Activated T-cell treated with anti-CD3 and anti-CD28 coated beads for 24 hours (primary cell): ENCODE measurements at regions not wholly inside any gene's neighbourhood (a gene's known extent, or its start where the extent isn't known, plus 50 kb on each side); places are given as distances from the start of the nearest gene placed in this dataset.

Source experiments
- DNase-seq: peaks from one replicate; pipeline ENCODE4 v3.0.0-alpha.2; 2020; ENCODE audit warnings: low read depth

- no peak for DNase-seq
These were observed 130.6 kb downstream of the SMAD6 start for GRCh38 chr15:66832664-66833063.

DNA sequence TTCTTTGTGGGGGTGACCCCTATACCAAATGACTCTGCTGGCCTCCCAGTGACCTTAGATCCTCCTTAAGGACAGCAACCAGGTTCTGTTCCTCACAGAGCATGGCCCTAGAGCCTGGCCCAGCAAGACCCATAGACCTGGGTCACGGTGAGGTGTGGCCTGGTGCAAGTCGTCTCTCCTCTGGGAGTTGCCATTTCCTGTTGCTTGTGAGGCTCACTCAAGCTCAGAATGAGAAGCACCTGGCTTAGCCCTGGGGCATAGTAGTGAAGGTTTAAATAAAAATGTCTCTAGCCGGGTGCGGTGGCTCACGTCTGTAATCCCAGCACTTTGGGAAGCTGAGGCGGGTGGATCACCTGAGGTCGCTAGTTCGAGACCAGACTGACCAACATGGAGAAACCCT lies 131.3 kb downstream of the SMAD6 start:
- no peak for DNase-seq

DNA sequence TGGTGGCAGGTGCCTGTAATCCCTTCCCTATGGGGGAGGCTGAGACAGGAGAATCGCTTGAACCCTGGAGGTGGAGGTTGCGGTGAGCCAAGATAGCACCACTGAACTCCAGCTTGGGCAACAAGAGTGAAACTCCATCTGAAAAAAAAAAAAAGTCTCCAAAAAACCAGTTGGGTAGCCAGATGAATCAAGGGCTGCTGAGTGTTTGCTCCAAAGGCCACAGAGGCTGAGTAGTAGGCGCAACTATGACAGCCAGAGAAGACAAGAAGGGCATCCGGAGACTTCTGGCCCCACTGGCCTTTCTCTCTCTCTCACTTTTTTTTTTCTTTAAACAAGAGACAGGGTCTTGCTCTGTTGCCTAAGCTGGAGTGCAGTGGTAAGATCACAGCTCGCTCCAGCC lies 131.8 kb downstream of the SMAD6 start:
- DNase-seq: no peak

- DNase-seq: no peak
These were observed 133.1 kb downstream of the SMAD6 start for GRCh38 chr15:66834881-66835878.

GRCh38 chr15:66836231-66837030 lies 134.4 kb downstream of the SMAD6 start:
- DNase-seq: no peak

- DNase-seq: no peak
These were observed 136.2 kb downstream of the SMAD6 start for GRCh38 chr15:66838202-66838601.

DNA sequence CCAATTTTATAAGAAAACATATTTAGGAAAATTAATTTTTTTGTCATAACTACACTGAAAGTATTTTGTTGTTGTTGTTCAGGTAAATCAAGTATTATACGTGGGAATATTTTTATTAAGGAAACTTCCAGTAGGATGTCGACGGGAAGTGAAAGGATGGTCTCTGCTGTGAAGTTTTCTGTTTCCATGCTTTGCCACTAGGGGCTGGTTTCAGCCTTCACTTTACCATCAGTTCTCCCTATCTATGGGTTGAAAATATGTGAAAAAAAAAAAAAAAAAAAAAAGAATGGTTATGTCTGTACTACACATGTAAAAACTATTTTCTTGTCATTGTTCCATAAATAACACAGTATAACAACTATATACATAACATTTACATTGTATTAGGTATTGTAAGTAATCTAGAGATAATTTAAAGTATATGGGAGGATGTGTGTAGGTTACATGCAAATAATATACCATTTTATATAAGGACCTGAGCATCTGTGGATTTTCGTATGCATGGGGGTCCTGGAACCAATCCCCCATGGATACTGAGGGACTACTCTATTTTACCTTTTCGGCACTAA lies 136.7 kb downstream of the SMAD6 start:
- no peak for DNase-seq

DNA sequence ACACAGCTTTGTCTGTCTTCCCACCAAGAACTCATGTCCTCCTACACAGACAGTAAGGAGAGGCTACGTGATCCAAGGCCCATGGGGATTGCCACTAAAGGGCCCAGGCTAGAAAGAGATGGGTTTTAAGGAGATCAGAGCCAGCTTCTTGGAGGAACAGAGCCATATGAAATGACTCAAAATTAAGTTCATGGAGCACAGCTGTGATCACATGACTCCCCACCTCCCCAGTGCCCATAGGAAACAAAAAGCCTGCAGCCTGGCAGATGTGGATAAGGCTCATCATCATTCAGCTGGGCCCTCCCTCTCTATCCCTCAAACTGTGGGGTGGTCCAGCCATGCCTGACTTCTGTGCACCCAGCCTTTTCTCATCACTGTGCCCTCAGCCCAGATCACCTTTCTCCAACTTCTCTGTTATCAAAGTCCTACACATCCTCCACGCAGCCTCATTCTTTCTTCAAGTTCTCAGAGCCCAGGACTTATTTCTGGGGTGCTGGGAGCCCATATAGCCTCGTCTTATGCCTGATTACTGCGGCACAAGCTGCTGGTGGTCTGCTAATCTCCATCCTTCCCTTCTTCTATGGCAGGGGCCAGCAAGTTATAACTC lies 137.6 kb downstream of the SMAD6 start:
- DNase-seq: no peak

GRCh38 chr15:66840615-66841390 lies 138.8 kb downstream of the SMAD6 start:
- DNase-seq: no peak

GRCh38 chr15:66841953-66842681 lies 140.1 kb downstream of the SMAD6 start:
- no peak for DNase-seq

DNA sequence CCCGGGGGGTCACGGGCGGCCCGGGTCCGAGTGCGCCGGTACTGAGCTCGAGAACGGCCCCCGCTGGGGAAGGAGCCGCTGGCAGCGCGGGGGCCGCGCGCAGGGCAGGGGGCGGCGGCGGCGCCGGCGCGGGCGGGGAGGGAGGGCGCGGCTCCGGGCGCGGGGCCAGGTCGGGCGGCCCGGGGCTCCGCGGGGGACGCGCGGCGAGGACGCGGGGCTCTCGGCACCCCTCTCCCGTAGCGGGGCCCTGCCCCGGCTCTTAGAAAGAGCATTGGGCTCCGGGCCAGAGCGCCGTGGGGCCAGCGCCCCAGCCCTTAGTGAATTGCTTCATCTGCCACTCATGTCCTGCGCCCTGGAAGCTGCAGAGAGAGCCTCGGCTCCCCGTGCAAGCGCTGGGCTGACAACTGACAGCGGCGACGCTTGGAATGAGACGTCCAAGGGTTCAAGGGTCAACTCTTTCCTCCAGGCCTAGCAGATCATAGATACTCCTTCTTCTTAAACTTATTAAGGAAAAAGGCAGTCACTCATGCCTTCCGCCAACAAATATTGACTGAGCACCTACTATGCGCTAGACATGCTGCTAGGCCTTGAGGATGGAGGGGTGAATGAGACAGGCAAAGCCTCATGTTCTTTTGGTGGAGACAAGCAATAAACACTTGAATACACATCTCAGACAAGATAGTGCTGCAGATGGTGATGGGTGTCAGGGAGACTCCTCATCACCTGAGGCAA lies 140.8 kb downstream of the SMAD6 start:
- DNase-seq: no peak

GRCh38 chr15:66843581-66843980 lies 141.5 kb downstream of the SMAD6 start:
- DNase-seq: no peak

- no peak for DNase-seq
These were observed 142.2 kb downstream of the SMAD6 start for GRCh38 chr15:66844041-66844746.

DNA sequence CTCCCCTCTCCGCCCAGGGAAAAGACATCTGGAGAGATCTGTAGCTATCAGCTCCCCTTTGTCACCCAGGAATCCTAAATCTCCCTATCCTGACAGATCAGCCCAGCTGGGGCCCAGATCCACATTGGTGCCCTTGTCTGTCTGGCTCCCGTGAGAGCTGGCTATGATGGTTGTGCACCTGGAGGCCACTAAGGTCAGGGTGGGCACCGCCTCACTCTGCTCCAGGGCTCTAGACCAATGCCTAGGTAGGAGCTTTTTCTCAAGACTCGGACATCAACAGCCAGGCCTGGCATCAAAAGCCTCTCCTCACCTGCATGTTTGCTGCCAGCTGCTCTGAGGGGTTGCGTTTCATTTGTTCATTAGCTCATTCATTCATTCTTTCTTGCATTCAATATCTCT lies 142.7 kb downstream of the SMAD6 start:
- DNase-seq: no peak

- DNase-seq: no peak
These were observed 143.3 kb downstream of the SMAD6 start for GRCh38 chr15:66845266-66845785.

GRCh38 chr15:66846031-66846430 lies 144.0 kb downstream of the SMAD6 start:
- no peak for DNase-seq

GRCh38 chr15:66846811-66847210 lies 144.8 kb downstream of the SMAD6 start:
- DNase-seq: no peak

- DNase-seq: no peak
These were observed 145.5 kb downstream of the SMAD6 start for GRCh38 chr15:66847565-66847991.

DNA sequence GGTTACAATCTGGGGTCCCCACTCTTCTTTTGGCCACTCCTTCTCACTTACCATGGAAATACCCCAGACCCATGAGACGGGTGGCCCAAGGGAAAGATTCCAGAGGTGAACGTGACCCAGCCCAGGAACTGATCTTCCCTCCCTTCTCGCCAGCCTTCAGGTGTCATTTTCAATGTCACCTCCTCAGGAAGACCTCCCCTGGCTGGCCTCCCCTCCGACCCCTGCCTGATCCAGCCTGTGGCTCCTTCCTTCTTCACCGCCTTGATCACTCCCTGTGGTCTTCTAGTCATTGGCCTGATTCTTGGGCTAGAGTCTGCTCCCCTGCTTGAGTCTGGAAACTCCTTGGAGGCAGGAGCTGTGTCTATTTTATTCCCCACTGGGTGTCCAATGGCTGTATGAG lies 146.1 kb downstream of the SMAD6 start:
- DNase-seq: no peak
